Head of caudate nucleus (tissue), 42 donors: ENCODE measurements at regions not wholly inside any gene's neighbourhood (a gene's known extent, or its start where the extent isn't known, plus 50 kb on each side); places are given as distances from the start of the nearest gene placed in this dataset.

Experiments used
- DNase-seq, 42 donors: peaks; one replicate each; pipeline versions ENCODE4 v3.0.0 to v3.0.0-alpha.2; 2020 to 2021; ENCODE audit warnings: mixed read lengths in 7 of 42
- intact Hi-C: fragments of 100-400 bp; cut with DNase I; formaldehyde crosslinking; loops from one replicate; pipeline ENCODE4 v1.15.0; 2022

- intact Hi-C loops: no loop called here
- no peak for DNase-seq
Observed at GRCh38 chr11:92820860-92821259, 148.6 kb upstream of the MTNR1B start.

GRCh38 chr11:92822410-92822809 is 147.0 kb upstream of the MTNR1B start:
- DNase-seq: peak in 29 of 42 donors; percentile 8 to 82 (median 52)
- intact Hi-C loops: no loop called here

GRCh38 chr11:92826136-92826535 is 143.3 kb upstream of the MTNR1B start:
- DNase-seq: no peak
- intact Hi-C loops: no loop called here

- intact Hi-C loops: no loop called here
- peak in 1 of 42 donors; percentile 35 for DNase-seq
Observed at GRCh38 chr11:92826603-92827002, 142.8 kb upstream of the MTNR1B start.

GRCh38 chr11:92827132-92827531 is 142.3 kb upstream of the MTNR1B start:
- intact Hi-C loops: no loop called here
- DNase-seq: no peak

- DNase-seq: peak in 2 of 42 donors; percentile 21 to 45
- intact Hi-C loops: no loop called here
Observed at GRCh38 chr11:92828556-92828955, 140.9 kb upstream of the MTNR1B start.

GRCh38 chr11:92829121-92829520 is 140.3 kb upstream of the MTNR1B start:
- no peak for DNase-seq
- intact Hi-C loops: no loop called here

- intact Hi-C loops: no loop called here
- no peak for DNase-seq
Observed at GRCh38 chr11:92829671-92830070, 139.8 kb upstream of the MTNR1B start.

GRCh38 chr11:92830377-92831155 is 138.9 kb upstream of the MTNR1B start:
- intact Hi-C loops: no loop called here
- no peak for DNase-seq

- intact Hi-C loops: no loop called here
- no peak for DNase-seq
Observed at GRCh38 chr11:92834296-92835020, 135.0 kb upstream of the MTNR1B start.

- intact Hi-C loops: no loop called here
- no peak for DNase-seq
Observed at GRCh38 chr11:92837595-92837994, 131.9 kb upstream of the MTNR1B start.

GRCh38 chr11:92838759-92839310 is 130.6 kb upstream of the MTNR1B start:
- intact Hi-C loops: no loop called here
- no peak for DNase-seq

- intact Hi-C loops: no loop called here
- DNase-seq: no peak
Observed at GRCh38 chr11:92839450-92839849, 130.0 kb upstream of the MTNR1B start.

GRCh38 chr11:92841719-92842118 is 127.7 kb upstream of the MTNR1B start:
- no peak for DNase-seq
- intact Hi-C loops: no loop called here

- DNase-seq: no peak
- intact Hi-C loops: no loop called here
Observed at GRCh38 chr11:92843455-92843854, 126.0 kb upstream of the MTNR1B start.

- DNase-seq: no peak
- intact Hi-C loops: no loop called here
Observed at GRCh38 chr11:92844197-92844596, 125.3 kb upstream of the MTNR1B start.

GRCh38 chr11:92845390-92845789 is 124.1 kb upstream of the MTNR1B start:
- no peak for DNase-seq
- intact Hi-C loops: no loop called here

- intact Hi-C loops: no loop called here
- DNase-seq: no peak
Observed at GRCh38 chr11:92845805-92846204, 123.6 kb upstream of the MTNR1B start.

- intact Hi-C loops: no loop called here
Observed at GRCh38 chr11:92846491-92847125, 122.8 kb upstream of the MTNR1B start.

GRCh38 chr11:92848578-92848977 is 120.9 kb upstream of the MTNR1B start:
- no peak for DNase-seq
- intact Hi-C loops: no loop called here

More at GRCh38 chr11:92846491-92847125, 122.8 kb upstream of the MTNR1B start:
- no peak for DNase-seq
